Kidney (tissue), 13 donors: ENCODE measurements at regions not wholly inside any gene's neighbourhood (a gene's known extent, or its start where the extent isn't known, plus 50 kb on each side); places are given as distances from the start of the nearest gene placed in this dataset.

Source experiments
- DNase-seq, 5 donors: peaks; one replicate each; pipeline ENCODE4 v3.0.0-alpha.2; 2013 to 2020
- FAIRE-seq: peaks from 2 replicates; lab custom pipeline; 2012; peaks lifted over from hg19 to GRCh38; lab: Jason Lieb, UNC
- H3K27ac ChIP-seq, 2 donors: one replicate each; pipeline ENCODE4 v1.7.0; 2013; ENCODE audit warnings: low read depth in 2 of 2, low read length in 2 of 2, inconsistent platforms in 1 of 2
- H3K27me3 ChIP-seq: one replicate; pipeline ENCODE4 v1.7.1; 2013; ENCODE audit warnings: low read length, inconsistent platforms; ENCODE audit not compliant: control insufficient read depth, insufficient read depth
- H3K36me3 ChIP-seq, 3 donors: one replicate each; pipeline versions ENCODE4 v1.7.0 to v1.7.1; 2013; ENCODE audit warnings: low read length in 3 of 3, control low read depth in 1 of 3, inconsistent platforms in 1 of 3; ENCODE audit not compliant: insufficient read depth in 3 of 3, control insufficient read depth in 2 of 3
- H3K4me1 ChIP-seq, 3 donors: one replicate each; pipeline versions ENCODE4 v1.7.0 to v1.7.1; 2013; ENCODE audit warnings: low read length in 3 of 3, inconsistent platforms in 1 of 3, low read depth in 1 of 3; ENCODE audit not compliant: control insufficient read depth in 2 of 3, insufficient read depth in 2 of 3
- H3K4me3 ChIP-seq, 3 donors: one replicate each; pipeline versions ENCODE4 v1.7.0 to v1.8.1; 2013; ENCODE audit warnings: low read length in 3 of 3, control low read depth in 1 of 3, inconsistent platforms in 1 of 3
- H3K9ac ChIP-seq, 3 donors: one replicate each; pipeline versions ENCODE4 v1.7.0 to v1.7.1; 2013; ENCODE audit warnings: low read length in 3 of 3, control low read depth in 1 of 3, inconsistent platforms in 1 of 3
- H3K9me3 ChIP-seq, 3 donors: one replicate each; pipeline versions ENCODE4 v1.7.0 to v1.7.1; 2013; ENCODE audit warnings: low read length in 3 of 3, control low read depth in 1 of 3, inconsistent platforms in 1 of 3; ENCODE audit not compliant: control insufficient read depth in 2 of 3, insufficient read depth in 1 of 3
- intact Hi-C: fragments of 100-400 bp; cut with DNase I; formaldehyde crosslinking; loops from one replicate; pipeline ENCODE4 v1.11.1; 2022
- TF ChIP-seq, protein P1 (sequence below): IDR thresholded peaks from 3 replicates; pipeline ENCODE4 v1.5.1; 2012; ENCODE audit warnings: mild to moderate bottlenecking, moderate library complexity, borderline replicate concordance; ENCODE audit not compliant: insufficient read depth; ENCODE audit errors: extremely low read depth
- donor health status: control.
- donor health status: control.
- donor health status: control.
- donor health status: control.
- donor health status: control.
- donor health status: DM: yes; HTN: yes; CAD: no.
- donor health status: Normal renal cell carcinoma (clear cell type).

DNA sequence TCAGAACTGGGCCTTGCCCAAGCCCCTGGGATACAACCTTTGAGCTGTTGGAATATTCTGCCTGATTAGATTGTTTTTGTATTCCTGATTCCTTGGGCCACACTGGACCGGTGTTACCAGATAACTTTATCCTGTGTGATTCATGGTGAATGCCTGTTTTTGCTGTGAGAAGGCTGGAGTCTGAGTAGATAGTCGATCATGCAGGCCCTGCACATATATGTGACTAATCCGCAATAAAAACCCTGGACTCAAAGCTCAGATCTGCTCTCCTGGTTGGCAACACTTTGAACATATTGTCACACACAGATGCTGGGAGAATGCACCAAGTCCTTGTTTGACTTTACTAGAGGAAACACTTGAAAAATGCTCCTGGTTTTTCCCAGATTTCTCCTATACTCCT, 183.9 kb upstream of the MBL2 start:
- intact Hi-C loops, result no loop called here
- no peaks in the 10 kb centered on the region for H3K27me3 ChIP-seq
- H3K36me3 ChIP-seq, result no peaks in the 10 kb centered on the region
- no peaks in the 10 kb centered on the region for H3K9me3 ChIP-seq
- DNase-seq, result no peak
- no peak overlapping the region for H3K4me3 ChIP-seq
- no peak overlapping the region for H3K9ac ChIP-seq
- TF ChIP-seq, protein P1, sequence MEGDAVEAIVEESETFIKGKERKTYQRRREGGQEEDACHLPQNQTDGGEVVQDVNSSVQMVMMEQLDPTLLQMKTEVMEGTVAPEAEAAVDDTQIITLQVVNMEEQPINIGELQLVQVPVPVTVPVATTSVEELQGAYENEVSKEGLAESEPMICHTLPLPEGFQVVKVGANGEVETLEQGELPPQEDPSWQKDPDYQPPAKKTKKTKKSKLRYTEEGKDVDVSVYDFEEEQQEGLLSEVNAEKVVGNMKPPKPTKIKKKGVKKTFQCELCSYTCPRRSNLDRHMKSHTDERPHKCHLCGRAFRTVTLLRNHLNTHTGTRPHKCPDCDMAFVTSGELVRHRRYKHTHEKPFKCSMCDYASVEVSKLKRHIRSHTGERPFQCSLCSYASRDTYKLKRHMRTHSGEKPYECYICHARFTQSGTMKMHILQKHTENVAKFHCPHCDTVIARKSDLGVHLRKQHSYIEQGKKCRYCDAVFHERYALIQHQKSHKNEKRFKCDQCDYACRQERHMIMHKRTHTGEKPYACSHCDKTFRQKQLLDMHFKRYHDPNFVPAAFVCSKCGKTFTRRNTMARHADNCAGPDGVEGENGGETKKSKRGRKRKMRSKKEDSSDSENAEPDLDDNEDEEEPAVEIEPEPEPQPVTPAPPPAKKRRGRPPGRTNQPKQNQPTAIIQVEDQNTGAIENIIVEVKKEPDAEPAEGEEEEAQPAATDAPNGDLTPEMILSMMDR, result no peak
- H3K27ac ChIP-seq, result no peak overlapping the region
- FAIRE-seq, result no peak
- H3K4me1 ChIP-seq, result peaks cover 0 to 5% (median 0%) of the 10 kb centered on the region in 3 donors

GRCh38 chr10:52955337-52955736, 182.8 kb upstream of the MBL2 start:
- no peaks in the 10 kb centered on the region for H3K9me3 ChIP-seq
- no peak overlapping the region for H3K9ac ChIP-seq
- FAIRE-seq (no peak), DNase-seq (no peak)
- H3K36me3 ChIP-seq, result no peaks in the 10 kb centered on the region
- no peak overlapping the region for H3K4me3 ChIP-seq
- peaks cover 0 to 5% (median 0%) of the 10 kb centered on the region in 3 donors for H3K4me1 ChIP-seq
- TF ChIP-seq, protein P1, result no peak
- H3K27me3 ChIP-seq, result no peaks in the 10 kb centered on the region
- intact Hi-C loops, result no loop called here
- no peak overlapping the region for H3K27ac ChIP-seq

DNA sequence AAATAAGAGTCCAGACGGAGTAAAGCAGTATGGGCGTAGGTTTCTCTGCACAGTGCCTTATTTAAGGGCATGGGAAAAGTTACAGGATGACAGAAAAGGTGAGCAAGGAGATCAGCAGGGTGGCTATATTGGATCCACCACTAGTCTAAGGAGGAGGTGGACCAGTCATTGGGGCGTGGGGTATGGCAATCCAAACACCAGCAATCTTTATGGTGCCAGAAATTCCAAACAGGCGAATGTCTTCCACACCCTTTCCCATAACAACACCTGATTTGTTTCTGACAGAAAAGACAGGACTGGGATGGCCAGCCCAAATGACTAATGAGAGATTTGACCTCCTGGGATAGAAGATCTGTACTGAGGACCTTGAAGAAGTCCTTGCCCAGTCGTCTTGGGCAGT, 181.8 kb upstream of the MBL2 start:
- no peak overlapping the region for H3K4me3 ChIP-seq
- no peak for FAIRE-seq
- no peaks in the 10 kb centered on the region for H3K36me3 ChIP-seq
- no peak overlapping the region for H3K27ac ChIP-seq
- H3K27me3 ChIP-seq, result no peaks in the 10 kb centered on the region
- H3K9ac ChIP-seq, result no peak overlapping the region
- H3K9me3 ChIP-seq, result no peaks in the 10 kb centered on the region
- intact Hi-C loops, result no loop called here
- peaks cover 0 to 5% (median 0%) of the 10 kb centered on the region in 3 donors for H3K4me1 ChIP-seq
- DNase-seq, result no peak
- TF ChIP-seq, protein P1, result no peak
